Right cardiac atrium (tissue), 5 donors: ENCODE measurements at regions not wholly inside any gene's neighbourhood (a gene's known extent, or its start where the extent isn't known, plus 50 kb on each side); places are given as distances from the start of the nearest gene placed in this dataset.

Experiments used
- ATAC-seq, 2 donors: fragments of 200-7000 bp; cut with Tn5 transposase; one replicate each; pipeline versions ENCODE4 v1.8.0 to v1.9.1; 2020; ENCODE audit warnings: moderate library complexity in 2 of 2, mild to moderate bottlenecking in 1 of 2
- DNase-seq, 3 donors: peaks; one replicate each; pipeline ENCODE4 v3.0.0-alpha.2; 2020
- H3K27ac ChIP-seq: one replicate; pipeline ENCODE4 v1.5.1; 2013; ENCODE audit warnings: mild to moderate bottlenecking, low read length, control low read depth, moderate library complexity
- H3K27me3 ChIP-seq: one replicate; pipeline ENCODE4 v1.6.1; 2013; ENCODE audit not compliant: control insufficient read depth, insufficient read depth
- H3K4me1 ChIP-seq: one replicate; pipeline ENCODE4 v1.6.1; 2013; ENCODE audit warnings: low read length; ENCODE audit not compliant: control insufficient read depth, insufficient read depth
- H3K4me3 ChIP-seq: one replicate; pipeline ENCODE4 v1.5.1; 2013; ENCODE audit warnings: low read length, control low read depth
- H3K9me3 ChIP-seq: one replicate; pipeline ENCODE4 v1.6.1; 2013; ENCODE audit warnings: low read length; ENCODE audit not compliant: control insufficient read depth
- WGBS: extraction: QIAGEN DNeasy Blood & Tissue Kit; methylation state at CpG from one replicate; pipeline ENCODE4 v1.1.7; 2013; 5-methylcytosine and 5-hydroxymethylcytosine counted together
- intact Hi-C, 4 donors: fragments of 100-400 bp; cut with DNase I; formaldehyde crosslinking; loops; one replicate each; pipeline versions ENCODE4 v1.11.0 to v1.14.0; 2022 to 2023
- donor health status: healthy with polysubstance abuse.
- donor health status: DM: no; HTN: yes; CAD: no.
- donor health status: DM: no; HTN: no; CAD: no.
- donor health status: DM: no; HTN: yes; CAD: no; lungs with severe emphysema.
- donor health status: DM: yes; HTN: yes; CAD: no.

DNA sequence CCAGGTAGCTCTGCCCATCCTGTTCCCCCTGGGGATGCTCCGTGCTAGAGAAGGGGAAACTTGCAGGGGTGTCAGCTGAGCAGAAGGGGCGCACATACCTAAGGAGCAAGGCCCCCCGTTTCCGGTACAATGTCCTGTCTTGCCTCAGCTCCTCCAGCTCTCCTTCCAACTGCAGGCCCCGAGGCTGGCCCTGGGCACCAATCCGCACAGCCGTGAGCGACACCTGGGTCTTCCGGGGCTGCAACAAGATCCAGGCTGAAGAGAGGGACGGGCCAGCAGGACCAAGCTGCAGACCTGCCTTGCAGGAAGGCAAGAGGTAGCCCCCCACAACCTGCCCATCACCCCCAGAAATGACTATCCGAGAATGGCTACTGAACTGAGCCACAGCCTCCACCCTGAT lies 102.6 kb downstream of the RMI2 start:
- Histone ChIP-seq H3K9me3 (no peaks in the 10 kb centered on the region), H3K27me3 (no peaks in the 10 kb centered on the region), H3K27ac (no peak overlapping the region), H3K4me3 (no peak overlapping the region), H3K4me1 (no peaks in the 10 kb centered on the region)
- WGBS, result 81% methylated on average over 11 of the region's 11 CpGs
- ATAC-seq (no peak), DNase-seq (no peak)
- intact Hi-C loops, result loop anchor here in 1 of 4 donors (10.0 kb wide), 1 partner anchor 67 kb away; no protein-coding TSS in a partner anchor

DNA sequence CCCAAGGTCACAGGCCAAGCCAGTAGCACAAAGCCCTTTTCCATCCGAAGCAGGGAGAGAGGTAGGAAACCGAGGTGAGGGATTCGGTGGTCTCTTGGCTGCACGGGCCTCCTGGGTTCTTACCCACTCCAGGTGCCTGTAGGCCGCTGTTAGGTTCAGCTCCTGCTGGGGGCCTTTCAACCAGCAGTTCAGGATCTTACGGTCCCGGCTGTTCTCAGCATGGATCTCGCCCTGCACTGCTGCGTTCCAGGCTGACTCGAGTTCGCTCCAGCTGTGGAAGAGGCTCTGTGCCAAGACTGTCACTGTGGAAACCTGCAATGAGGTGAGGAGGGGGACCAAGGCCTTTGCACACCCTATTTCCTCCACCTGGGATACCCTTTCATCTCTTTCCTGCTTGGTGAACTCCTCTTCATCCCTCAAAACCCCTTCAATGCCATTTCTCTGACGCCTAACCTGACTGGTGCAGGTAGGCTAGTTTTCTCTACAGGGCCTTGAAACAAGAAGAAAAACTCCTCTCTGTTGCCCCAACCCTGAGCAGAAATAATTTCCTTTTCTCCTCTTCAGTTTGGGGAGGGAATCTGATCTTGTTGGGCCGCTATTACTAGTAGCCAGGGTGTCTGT lies 103.6 kb downstream of the RMI2 start:
- ATAC-seq, result no peak
- no peaks in the 10 kb centered on the region for H3K9me3 ChIP-seq
- no peaks in the 10 kb centered on the region for H3K4me1 ChIP-seq
- peak in 1 of 3 donors; percentile 2 for DNase-seq
- 81% methylated on average over 13 of the region's 13 CpGs for WGBS
- H3K4me3 ChIP-seq, result no peak overlapping the region
- H3K27ac ChIP-seq, result no peak overlapping the region
- intact Hi-C loops, result loop anchor here in 1 of 4 donors (10.0 kb wide), 1 partner anchor 66 kb away; no protein-coding TSS in a partner anchor
- H3K27me3 ChIP-seq, result no peaks in the 10 kb centered on the region

DNA sequence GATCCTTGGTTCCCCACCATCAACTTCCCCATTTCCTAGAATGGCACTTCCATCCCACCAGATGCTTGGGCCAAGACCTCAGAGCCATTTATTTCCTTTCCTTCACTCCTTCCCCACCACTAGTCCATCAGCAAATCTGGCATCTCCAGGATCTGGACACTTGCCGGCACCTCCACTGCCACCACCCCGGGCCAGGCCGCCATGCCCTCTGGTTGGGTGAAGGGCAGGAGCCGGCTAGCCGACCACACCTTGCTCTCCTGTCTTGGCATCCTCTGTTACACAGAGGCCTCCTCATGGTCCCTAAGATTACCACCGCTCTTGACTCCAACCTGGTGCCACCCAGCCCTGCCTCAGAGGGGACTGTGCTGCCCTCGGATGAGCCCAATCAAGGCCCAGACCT lies 104.5 kb downstream of the RMI2 start:
- H3K9me3 ChIP-seq, result no peaks in the 10 kb centered on the region
- WGBS, result 95% methylated on average over 7 of the region's 7 CpGs
- H3K27ac ChIP-seq, result no peak overlapping the region
- H3K4me3 ChIP-seq, result no peak overlapping the region
- ATAC-seq (no peak), DNase-seq (peak in 1 of 3 donors; percentile 19)
- intact Hi-C loops, result loop anchor here in 1 of 4 donors (10.0 kb wide), 1 partner anchor 65 kb away; no protein-coding TSS in a partner anchor
- no peaks in the 10 kb centered on the region for H3K4me1 ChIP-seq
- H3K27me3 ChIP-seq, result no peaks in the 10 kb centered on the region

DNA sequence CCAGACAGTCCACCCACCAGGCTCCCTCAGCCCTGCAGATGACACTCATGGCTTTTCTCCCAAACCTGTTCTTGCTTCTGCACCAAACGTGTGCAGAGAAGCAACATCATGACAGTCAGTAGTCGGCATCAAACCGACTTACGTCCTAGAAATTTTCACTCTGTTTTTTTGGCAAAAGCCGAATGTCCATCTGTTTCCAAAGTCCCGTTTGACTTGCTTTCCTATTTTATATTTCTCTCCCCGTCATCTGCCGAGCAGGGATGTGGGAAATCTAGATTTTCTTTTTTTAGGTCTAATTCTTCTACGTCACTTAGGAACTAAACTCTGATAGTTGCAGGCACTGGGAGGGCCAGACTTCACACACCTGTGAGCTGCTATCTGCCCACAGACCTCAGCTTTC lies 104.9 kb downstream of the RMI2 start:
- Histone ChIP-seq H3K27ac (no peak overlapping the region), H3K9me3 (no peaks in the 10 kb centered on the region), H3K27me3 (no peaks in the 10 kb centered on the region), H3K4me1 (no peaks in the 10 kb centered on the region), H3K4me3 (no peak overlapping the region)
- no peak for ATAC-seq
- no peak for DNase-seq
- intact Hi-C loops, result no loop called here
- 89% methylated on average over 9 of the region's 9 CpGs for WGBS

DNA sequence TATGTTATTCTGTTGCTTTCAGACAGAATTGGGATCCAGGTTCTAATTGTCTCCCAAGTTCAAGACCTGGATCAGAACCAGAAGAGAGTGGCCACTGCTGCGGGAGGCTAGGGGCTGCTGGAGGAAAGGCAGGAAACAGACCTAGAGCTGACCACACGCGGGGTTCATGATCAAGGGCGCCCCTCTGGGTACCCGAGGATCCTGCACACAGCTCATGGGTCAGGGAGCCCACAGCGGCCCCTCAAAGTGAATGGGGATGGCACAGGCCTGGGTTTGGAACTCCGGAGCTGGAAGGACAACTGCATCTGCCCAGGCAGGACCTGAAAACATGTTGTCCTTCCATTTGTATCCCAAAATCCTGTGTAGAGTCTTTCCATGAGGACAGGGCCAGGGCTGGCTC lies 107.0 kb downstream of the RMI2 start:
- Histone ChIP-seq H3K9me3 (no peaks in the 10 kb centered on the region), H3K4me3 (no peak overlapping the region), H3K27me3 (no peaks in the 10 kb centered on the region), H3K27ac (no peak overlapping the region), H3K4me1 (no peaks in the 10 kb centered on the region)
- 84% methylated on average over 7 of the region's 7 CpGs for WGBS
- intact Hi-C loops, result no loop called here
- peak in 1 of 3 donors; percentile 32 for DNase-seq
- no peak for ATAC-seq

DNA sequence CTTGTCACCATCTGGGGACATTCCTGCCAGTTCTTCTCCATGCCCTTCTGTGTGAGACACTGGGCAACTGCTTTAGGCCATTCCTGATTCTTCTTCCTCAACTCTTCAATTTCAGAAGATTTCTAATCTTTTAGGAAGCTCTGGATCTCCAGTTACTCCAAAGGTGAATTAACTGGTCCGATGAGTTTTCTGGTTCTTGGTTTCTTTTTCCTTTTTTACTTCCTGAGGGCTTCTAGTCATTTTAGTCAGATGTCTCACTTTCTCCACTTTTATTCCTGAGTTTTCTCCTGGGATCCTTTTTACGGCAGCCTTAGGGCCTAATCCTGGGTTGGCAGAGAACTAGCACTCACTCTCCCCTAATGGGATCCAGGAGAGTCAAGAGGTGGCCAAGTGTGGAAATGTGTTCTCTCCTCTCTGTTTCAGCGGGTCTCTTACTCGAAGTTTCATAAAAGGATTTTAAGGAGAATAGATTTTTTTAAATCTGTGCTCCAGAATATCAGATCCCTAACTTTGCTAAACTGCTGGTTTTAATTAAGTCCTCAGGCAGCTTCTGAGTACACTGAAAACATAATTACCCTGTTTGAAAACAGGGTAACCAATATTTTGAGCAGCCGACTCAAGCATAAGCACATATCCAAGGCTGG lies 107.6 kb downstream of the RMI2 start:
- WGBS, result 50% methylated on average over 5 of the region's 5 CpGs
- Histone ChIP-seq H3K4me1 (no peaks in the 10 kb centered on the region), H3K27ac (no peak overlapping the region), H3K27me3 (no peaks in the 10 kb centered on the region), H3K4me3 (no peak overlapping the region), H3K9me3 (no peaks in the 10 kb centered on the region)
- no peak for ATAC-seq
- intact Hi-C loops, result no loop called here
- DNase-seq, result no peak

DNA sequence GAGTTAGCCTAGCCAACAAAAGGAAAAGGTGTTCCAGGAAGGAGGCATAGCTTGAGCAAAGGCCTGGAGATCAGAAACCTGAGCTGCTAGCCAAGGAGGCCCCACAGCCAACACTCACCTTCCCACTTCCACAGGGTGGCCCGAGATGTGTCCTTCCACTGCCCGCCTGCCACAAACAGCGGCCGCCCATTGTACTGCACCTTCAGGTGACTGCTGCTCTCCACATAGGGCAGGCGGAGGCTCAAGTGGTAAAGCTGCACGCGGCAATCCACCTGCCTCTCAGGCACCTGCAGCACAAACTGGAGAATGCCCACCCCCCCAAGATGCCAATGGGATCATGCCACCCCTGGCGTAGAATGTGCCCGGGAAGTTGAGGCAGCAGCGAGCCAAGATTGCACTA lies 111.5 kb downstream of the RMI2 start:
- peak in 1 of 3 donors; percentile 20 for DNase-seq
- Histone ChIP-seq H3K9me3 (no peaks in the 10 kb centered on the region), H3K4me3 (no peak overlapping the region), H3K27me3 (no peaks in the 10 kb centered on the region), H3K4me1 (no peaks in the 10 kb centered on the region), H3K27ac (no peak overlapping the region)
- no peak for ATAC-seq
- WGBS, result 95% methylated on average over 10 of the region's 10 CpGs
- intact Hi-C loops, result no loop called here

DNA sequence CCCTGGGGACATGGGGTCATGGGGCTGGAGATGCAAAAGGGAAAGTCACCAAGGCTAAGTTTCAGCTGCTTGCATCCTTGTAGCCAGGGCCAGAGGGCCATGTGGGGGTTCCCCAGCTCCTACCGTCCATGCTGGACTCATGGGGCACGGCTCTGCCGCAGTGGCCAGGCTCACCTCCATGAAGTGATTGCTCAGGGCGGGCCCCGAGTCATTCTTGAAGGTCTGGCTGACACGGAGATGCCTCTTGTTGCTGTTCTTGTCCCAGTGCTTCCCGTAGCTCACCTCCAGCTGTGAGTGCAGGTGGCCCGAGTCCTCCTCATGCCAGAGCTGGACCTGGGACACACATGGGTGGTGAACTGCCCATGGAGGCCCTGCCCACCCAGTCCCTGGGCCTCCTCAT lies 114.5 kb downstream of the RMI2 start:
- WGBS, result 73% methylated on average over 8 of the region's 8 CpGs
- H3K4me1 ChIP-seq, result no peaks in the 10 kb centered on the region
- no peak overlapping the region for H3K27ac ChIP-seq
- H3K9me3 ChIP-seq, result no peaks in the 10 kb centered on the region
- H3K27me3 ChIP-seq, result no peaks in the 10 kb centered on the region
- no peak overlapping the region for H3K4me3 ChIP-seq
- DNase-seq (no peak), ATAC-seq (no peak)
- intact Hi-C loops, result no loop called here

DNA sequence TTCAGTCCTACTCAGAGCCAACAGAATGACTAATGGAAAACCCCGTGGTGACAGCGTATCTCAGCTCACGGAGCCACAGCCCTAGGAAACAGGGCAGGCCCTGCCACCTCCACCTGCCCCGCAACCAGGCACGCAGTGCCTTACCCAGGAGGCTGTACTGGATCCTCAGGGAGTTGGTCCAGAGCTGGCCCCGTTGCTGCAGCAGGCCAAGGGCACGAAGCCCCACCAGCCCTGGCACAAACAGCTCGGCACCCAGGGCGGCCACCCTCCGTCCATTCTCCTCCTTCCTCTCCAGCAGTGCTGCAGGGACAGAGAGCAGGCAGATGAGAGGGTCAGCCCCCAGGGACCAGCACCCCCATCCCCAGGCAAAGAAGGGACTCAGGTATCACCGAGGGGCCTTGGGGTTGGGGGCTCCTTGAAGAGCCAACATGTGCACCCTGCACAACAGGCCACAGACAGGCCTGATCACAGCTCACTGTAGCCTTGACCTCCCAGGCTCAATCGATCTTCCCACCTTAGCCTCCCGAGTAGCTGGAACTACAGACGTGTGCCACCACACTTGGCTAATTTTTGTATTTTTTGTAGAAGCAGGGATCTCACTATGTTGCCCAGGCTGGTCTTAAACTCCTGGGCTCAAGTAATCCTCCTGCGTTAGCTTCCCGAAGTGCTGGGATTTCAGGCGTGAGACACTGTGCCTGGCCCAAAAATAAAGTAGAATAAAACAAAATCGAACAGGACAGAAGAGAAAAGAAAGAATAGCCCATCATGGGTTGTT lies 115.7 kb downstream of the RMI2 start:
- no peak overlapping the region for H3K27ac ChIP-seq
- intact Hi-C loops, result no loop called here
- H3K4me1 ChIP-seq, result no peaks in the 10 kb centered on the region
- DNase-seq (peak in 1 of 3 donors; percentile 33), ATAC-seq (no peak)
- no peaks in the 10 kb centered on the region for H3K27me3 ChIP-seq
- H3K9me3 ChIP-seq, result no peaks in the 10 kb centered on the region
- H3K4me3 ChIP-seq, result no peak overlapping the region
- WGBS, result 81% methylated on average over 18 of the region's 18 CpGs

DNA sequence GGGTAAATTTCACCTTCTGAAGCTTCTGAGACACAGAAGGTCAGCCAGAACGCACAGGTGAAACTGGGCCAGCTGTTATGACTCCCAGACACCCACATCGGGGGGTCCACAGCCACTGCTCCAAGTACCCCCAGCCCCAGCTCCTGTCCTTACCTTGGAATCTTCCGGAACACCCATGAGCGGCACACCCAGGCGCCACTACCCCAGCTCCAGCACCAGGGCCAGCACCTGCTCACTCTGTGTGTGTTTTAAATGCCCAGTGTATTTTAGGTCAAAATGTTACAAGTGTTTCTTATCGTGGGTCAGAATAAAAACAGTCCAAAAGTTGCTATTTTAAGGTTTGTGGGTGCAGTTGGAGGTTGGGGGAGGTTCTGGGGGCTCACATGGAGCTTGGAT lies 116.3 kb downstream of the RMI2 start:
- ATAC-seq (no peak), DNase-seq (peak in 1 of 3 donors; percentile 20)
- H3K4me3 ChIP-seq, result no peak overlapping the region
- intact Hi-C loops, result no loop called here
- 81% methylated on average over 6 of the region's 6 CpGs for WGBS
- H3K27me3 ChIP-seq, result no peaks in the 10 kb centered on the region
- H3K9me3 ChIP-seq, result no peaks in the 10 kb centered on the region
- H3K27ac ChIP-seq, result no peak overlapping the region
- H3K4me1 ChIP-seq, result no peaks in the 10 kb centered on the region

DNA sequence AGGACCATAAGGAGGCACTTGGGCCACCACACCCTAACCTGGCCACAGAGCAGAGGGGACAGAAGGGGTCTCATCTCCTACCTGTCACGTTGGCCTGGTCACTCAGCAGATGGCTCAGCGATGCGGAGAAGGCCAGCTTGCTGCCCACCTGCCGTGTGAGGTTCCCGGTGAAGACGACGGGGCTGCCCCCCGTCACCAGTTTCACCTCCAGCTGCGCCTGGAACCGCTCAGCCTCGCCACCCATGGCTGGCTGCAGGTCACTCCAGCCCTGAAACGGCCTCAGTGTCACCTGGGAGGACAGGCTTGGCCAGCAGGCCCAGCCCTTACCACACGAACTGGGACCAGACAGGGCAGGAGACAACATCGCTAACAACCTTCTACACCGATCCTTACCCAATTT lies 116.8 kb downstream of the RMI2 start:
- Histone ChIP-seq H3K4me3 (no peak overlapping the region), H3K9me3 (no peaks in the 10 kb centered on the region), H3K27me3 (no peaks in the 10 kb centered on the region), H3K27ac (no peak overlapping the region), H3K4me1 (no peaks in the 10 kb centered on the region)
- DNase-seq (peak in 1 of 3 donors; percentile 29), ATAC-seq (no peak)
- intact Hi-C loops, result no loop called here
- WGBS, result 87% methylated on average over 15 of the region's 15 CpGs
